NCI-H146 treated with DMSO at 0.1 percent for 48 hours (cell line): ENCODE measurements at regions not wholly inside any gene's neighbourhood (a gene's known extent, or its start where the extent isn't known, plus 50 kb on each side); places are given as distances from the start of the nearest gene placed in this dataset.

Experiments
- DNase-seq: peaks from one replicate; lab custom pipeline; 2025; ENCODE audit not compliant: unreplicated experiment; lab: John Stamatoyannopoulos, UW

GRCh38 chr4:111813555-111814140, 331.6 kb upstream of the FAM241A start:
- DNase-seq = no peak

- DNase-seq = no peak
Measured at GRCh38 chr4:111814961-111815360, 330.3 kb upstream of the FAM241A start.

- DNase-seq = no peak
Measured at GRCh38 chr4:111821342-111821741, 323.9 kb upstream of the FAM241A start.

- no peak for DNase-seq
Measured at GRCh38 chr4:111836601-111837000, 308.7 kb upstream of the FAM241A start.

GRCh38 chr4:111837761-111838160, 307.5 kb upstream of the FAM241A start:
- no peak for DNase-seq

- DNase-seq = no peak
Measured at GRCh38 chr4:111838406-111838930, 306.8 kb upstream of the FAM241A start.

GRCh38 chr4:111839141-111839540, 306.1 kb upstream of the FAM241A start:
- DNase-seq = no peak

GRCh38 chr4:111842336-111842735, 302.9 kb upstream of the FAM241A start:
- DNase-seq = no peak

GRCh38 chr4:111847296-111848008, 297.8 kb upstream of the FAM241A start:
- DNase-seq = no peak

- DNase-seq = no peak
Measured at GRCh38 chr4:111849746-111850284, 295.4 kb upstream of the FAM241A start.

GRCh38 chr4:111854494-111855087, 290.7 kb upstream of the FAM241A start:
- no peak for DNase-seq

- no peak for DNase-seq
Measured at GRCh38 chr4:111855308-111855707, 289.9 kb upstream of the FAM241A start.

- no peak for DNase-seq
Measured at GRCh38 chr4:111864066-111864465, 281.2 kb upstream of the FAM241A start.

- DNase-seq = no peak
Measured at GRCh38 chr4:111869339-111869738, 275.9 kb upstream of the FAM241A start.

- DNase-seq = no peak
Measured at GRCh38 chr4:111871802-111872201, 273.5 kb upstream of the FAM241A start.

GRCh38 chr4:111873801-111874200, 271.5 kb upstream of the FAM241A start:
- DNase-seq = no peak

GRCh38 chr4:111879539-111879938, 265.7 kb upstream of the FAM241A start:
- DNase-seq = no peak

GRCh38 chr4:111880116-111880515, 265.1 kb upstream of the FAM241A start:
- no peak for DNase-seq

- DNase-seq = no peak
Measured at GRCh38 chr4:111883557-111883999, 261.7 kb upstream of the FAM241A start.

- no peak for DNase-seq
Measured at GRCh38 chr4:111890412-111890811, 254.8 kb upstream of the FAM241A start.

GRCh38 chr4:111905511-111905910, 239.7 kb upstream of the FAM241A start:
- no peak for DNase-seq

- DNase-seq = no peak
Measured at GRCh38 chr4:111919639-111920038, 225.6 kb upstream of the FAM241A start.
